ENCODE measurements at regions not wholly inside any gene's neighbourhood (a gene's known extent, or its start where the extent isn't known, plus 50 kb on each side); places are given as distances from the start of the nearest gene placed in this dataset.

DNA sequence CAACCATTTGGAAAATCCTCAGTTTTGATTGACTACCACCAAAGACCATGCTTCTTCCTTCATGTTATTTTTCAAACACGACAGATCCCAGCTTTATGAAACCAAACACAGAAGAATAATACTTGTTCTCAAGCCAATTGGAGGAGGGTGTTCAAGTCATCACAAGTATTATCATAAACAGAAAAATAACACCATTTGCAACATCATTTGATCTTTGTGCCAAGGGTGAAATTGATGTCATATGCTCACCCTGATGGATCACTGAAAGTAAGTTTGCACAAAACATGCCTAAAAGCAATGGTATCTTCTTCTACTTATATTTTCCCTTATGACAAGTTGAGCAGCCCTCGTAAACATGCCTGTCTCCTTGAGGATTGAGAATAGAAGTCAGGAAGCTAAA, 448.0 kb upstream of the ZEB2 start:
- H2AFZ ChIP-seq, result no peak overlapping the region
- TF ChIP-seq, protein P1, sequence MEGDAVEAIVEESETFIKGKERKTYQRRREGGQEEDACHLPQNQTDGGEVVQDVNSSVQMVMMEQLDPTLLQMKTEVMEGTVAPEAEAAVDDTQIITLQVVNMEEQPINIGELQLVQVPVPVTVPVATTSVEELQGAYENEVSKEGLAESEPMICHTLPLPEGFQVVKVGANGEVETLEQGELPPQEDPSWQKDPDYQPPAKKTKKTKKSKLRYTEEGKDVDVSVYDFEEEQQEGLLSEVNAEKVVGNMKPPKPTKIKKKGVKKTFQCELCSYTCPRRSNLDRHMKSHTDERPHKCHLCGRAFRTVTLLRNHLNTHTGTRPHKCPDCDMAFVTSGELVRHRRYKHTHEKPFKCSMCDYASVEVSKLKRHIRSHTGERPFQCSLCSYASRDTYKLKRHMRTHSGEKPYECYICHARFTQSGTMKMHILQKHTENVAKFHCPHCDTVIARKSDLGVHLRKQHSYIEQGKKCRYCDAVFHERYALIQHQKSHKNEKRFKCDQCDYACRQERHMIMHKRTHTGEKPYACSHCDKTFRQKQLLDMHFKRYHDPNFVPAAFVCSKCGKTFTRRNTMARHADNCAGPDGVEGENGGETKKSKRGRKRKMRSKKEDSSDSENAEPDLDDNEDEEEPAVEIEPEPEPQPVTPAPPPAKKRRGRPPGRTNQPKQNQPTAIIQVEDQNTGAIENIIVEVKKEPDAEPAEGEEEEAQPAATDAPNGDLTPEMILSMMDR (IDR thresholded peaks at IDR 0.05), result no peak
- H3K9ac ChIP-seq, result no peak overlapping the region
- H3K4me1 ChIP-seq, result no peaks in the 10 kb centered on the region
- H3K79me2 ChIP-seq, result no peaks in the 10 kb centered on the region
- H3K27me3 ChIP-seq (ENCODE audit: control insufficient read depth, insufficient read depth, low read length), result no peaks in the 10 kb centered on the region
- no peaks in the 10 kb centered on the region for H3K9me3 ChIP-seq (ENCODE audit: control insufficient read depth, low read length)
- no peak overlapping the region for H3K27ac ChIP-seq
- no peaks in the 10 kb centered on the region for H3K36me3 ChIP-seq (ENCODE audit: control insufficient read depth, insufficient read depth, low read length)
- no peak overlapping the region for H3K4me2 ChIP-seq (ENCODE audit: low read length)
- no peak overlapping the region for H3K4me3 ChIP-seq (ENCODE audit: low read depth, low read length)

DNA sequence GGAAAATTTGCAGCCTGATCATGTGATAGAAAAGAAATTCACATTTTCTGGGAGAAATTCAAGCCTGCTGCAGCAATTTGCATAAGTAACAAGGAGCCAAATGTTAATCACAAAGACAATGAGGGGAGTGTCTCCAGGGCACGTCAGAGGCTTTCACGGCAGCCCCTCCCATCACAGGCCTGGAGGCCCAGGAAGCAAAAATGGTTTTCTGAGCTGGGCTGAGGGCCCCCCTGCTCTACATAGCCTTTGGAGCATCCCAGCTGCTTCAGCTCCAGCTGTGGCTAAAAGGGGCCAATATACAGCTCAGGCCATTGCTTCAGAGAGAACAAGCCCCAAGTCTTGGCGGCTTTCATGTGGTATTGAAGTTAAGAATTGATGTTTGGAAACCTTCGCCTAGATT, 445.3 kb upstream of the ZEB2 start:
- H3K9ac ChIP-seq, result no peak overlapping the region
- no peak overlapping the region for H3K4me3 ChIP-seq (ENCODE audit: low read depth, low read length)
- TF ChIP-seq, protein P1 (IDR thresholded peaks at IDR 0.05), result no peak
- no peaks in the 10 kb centered on the region for H3K9me3 ChIP-seq (ENCODE audit: control insufficient read depth, low read length)
- no peak overlapping the region for H3K4me2 ChIP-seq (ENCODE audit: low read length)
- no peaks in the 10 kb centered on the region for H3K27me3 ChIP-seq (ENCODE audit: control insufficient read depth, insufficient read depth, low read length)
- no peak overlapping the region for H2AFZ ChIP-seq
- no peak overlapping the region for H3K27ac ChIP-seq
- no peaks in the 10 kb centered on the region for H3K4me1 ChIP-seq
- no peaks in the 10 kb centered on the region for H3K36me3 ChIP-seq (ENCODE audit: control insufficient read depth, insufficient read depth, low read length)
- H3K79me2 ChIP-seq, result no peaks in the 10 kb centered on the region

DNA sequence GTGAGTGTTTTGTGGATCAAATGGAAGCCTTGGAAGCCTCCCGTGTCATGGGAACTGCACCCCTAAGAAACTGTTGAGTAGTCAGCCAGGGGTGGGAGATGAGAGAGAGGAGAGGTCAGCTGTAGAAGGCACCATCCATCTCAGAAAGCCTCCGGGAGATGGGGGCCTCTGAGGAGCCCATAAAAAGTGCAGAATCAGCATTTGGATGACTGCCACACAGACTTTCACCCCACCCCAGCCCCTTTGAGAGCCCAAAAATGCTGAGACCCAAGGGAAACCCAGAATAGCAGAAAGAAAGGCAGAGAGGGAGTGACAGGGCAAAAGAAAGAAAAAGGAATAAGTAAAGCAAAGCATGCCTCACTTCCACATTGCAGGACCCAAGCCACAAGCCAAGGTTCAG, 443.1 kb upstream of the ZEB2 start:
- TF ChIP-seq, protein P1 (IDR thresholded peaks at IDR 0.05), result no peak
- Histone ChIP-seq H3K27ac (no peak overlapping the region), H3K36me3 (ENCODE audit: control insufficient read depth, insufficient read depth, low read length) (no peaks in the 10 kb centered on the region), H3K4me2 (ENCODE audit: low read length) (no peak overlapping the region), H3K4me3 (ENCODE audit: low read depth, low read length) (no peak overlapping the region), H3K27me3 (ENCODE audit: control insufficient read depth, insufficient read depth, low read length) (no peaks in the 10 kb centered on the region), H2AFZ (no peak overlapping the region), H3K4me1 (no peaks in the 10 kb centered on the region), H3K9ac (no peak overlapping the region), H3K9me3 (ENCODE audit: control insufficient read depth, low read length) (no peaks in the 10 kb centered on the region), H3K79me2 (no peaks in the 10 kb centered on the region)

DNA sequence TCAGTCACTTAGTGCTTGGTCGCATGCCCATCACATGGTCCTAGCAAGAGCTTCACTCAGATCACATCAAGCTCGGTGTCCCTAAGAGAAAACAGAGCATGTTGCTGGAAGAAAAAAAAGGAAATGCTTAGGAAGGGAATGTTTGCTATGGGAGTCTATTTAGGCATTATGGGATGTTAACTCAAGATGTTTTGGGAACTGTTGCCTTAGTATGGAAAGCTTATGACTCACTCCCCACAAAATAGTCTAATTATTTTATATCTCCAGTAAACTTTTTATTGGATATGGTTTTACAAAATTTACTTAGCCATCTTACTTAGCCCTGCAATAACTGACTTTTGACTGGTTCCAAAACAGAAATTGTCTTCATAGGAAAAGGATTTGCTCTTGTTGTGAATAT, 439.5 kb upstream of the ZEB2 start:
- TF ChIP-seq, protein P1 (IDR thresholded peaks at IDR 0.05), result no peak

DNA sequence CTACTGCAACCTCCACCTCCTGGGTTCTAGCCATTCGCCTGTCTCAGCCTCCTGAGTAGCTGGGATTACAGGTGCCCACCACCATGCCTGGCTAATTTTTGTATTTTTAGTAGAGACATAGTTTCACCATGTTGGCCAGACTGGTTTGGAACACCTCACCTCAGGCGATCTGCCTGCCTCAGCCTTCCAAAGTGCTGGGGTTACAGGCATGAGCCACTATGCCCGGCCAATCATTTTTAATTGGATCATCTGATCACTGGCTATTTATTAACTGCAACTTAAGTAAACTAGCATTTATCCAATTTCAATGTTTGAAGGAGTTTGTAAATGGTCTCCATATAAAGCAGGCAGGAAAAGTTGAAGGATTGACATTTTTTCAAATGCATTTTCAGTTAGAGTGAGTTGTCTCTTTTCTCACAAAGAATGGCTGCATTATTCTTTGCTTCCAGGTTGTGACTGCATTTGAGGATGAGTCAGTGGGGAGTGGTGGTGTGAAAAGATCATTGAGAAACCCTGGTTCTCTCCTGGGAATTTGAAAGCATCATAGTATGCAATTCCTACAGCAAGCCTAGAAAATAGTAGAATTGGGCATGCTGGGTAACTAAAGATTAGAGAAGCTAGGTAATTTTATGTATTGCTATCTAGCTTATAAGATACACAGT, 431.1 kb upstream of the ZEB2 start:
- TF ChIP-seq, protein P1 (IDR thresholded peaks at IDR 0.05), result no peak
- Histone ChIP-seq H3K27ac (no peak overlapping the region), H3K36me3 (ENCODE audit: control insufficient read depth, insufficient read depth, low read length) (no peaks in the 10 kb centered on the region), H3K4me3 (ENCODE audit: low read depth, low read length) (no peak overlapping the region), H3K9me3 (ENCODE audit: control insufficient read depth, low read length) (no peaks in the 10 kb centered on the region), H3K4me1 (no peaks in the 10 kb centered on the region), H3K9ac (no peak overlapping the region), H3K79me2 (no peaks in the 10 kb centered on the region), H3K27me3 (ENCODE audit: control insufficient read depth, insufficient read depth, low read length) (no peaks in the 10 kb centered on the region), H2AFZ (no peak overlapping the region), H3K4me2 (ENCODE audit: low read length) (no peak overlapping the region)

More for the DNA sequence above, 439.5 kb upstream of the ZEB2 start:
- Histone ChIP-seq H3K36me3 (ENCODE audit: control insufficient read depth, insufficient read depth, low read length) (no peaks in the 10 kb centered on the region), H3K27ac (no peak overlapping the region), H2AFZ (no peak overlapping the region), H3K9ac (no peak overlapping the region), H3K27me3 (ENCODE audit: control insufficient read depth, insufficient read depth, low read length) (no peaks in the 10 kb centered on the region), H3K4me3 (ENCODE audit: low read depth, low read length) (no peak overlapping the region), H3K9me3 (ENCODE audit: control insufficient read depth, low read length) (no peaks in the 10 kb centered on the region), H3K4me2 (ENCODE audit: low read length) (no peak overlapping the region), H3K4me1 (no peaks in the 10 kb centered on the region), H3K79me2 (no peaks in the 10 kb centered on the region)

Measured in parathyroid adenoma (tissue), 2 donors.